B cell (primary cell): ENCODE measurements at regions not wholly inside any gene's neighbourhood (a gene's known extent, or its start where the extent isn't known, plus 50 kb on each side); places are given as distances from the start of the nearest gene placed in this dataset.

Source experiments
- ATAC-seq: fragments of 200-7000 bp; cut with Tn5 transposase; one replicate; pipeline ENCODE4 v1.10.0; 2021; ENCODE audit warnings: low read depth, mild to moderate bottlenecking, moderate number of reproducible peaks, moderate library complexity
- CTCF ChIA-PET: fragments of 350-600 bp; sonication (Branson Sonifier 250); formaldehyde crosslinking; loops from one replicate; lab custom pipeline; 2021; ENCODE audit warnings: antibody characterized with exemption, inconsistent platforms; lab: Charles Lee
- POLR2A ChIA-PET: fragments of 350-600 bp; sonication (Branson Sonifier 250); formaldehyde crosslinking; loops from one replicate; lab custom pipeline; 2021; ENCODE audit warnings: antibody characterized with exemption; lab: Charles Lee
- DNase-seq: peaks from one replicate; pipeline ENCODE4 v3.0.0; 2013
- H2AFZ ChIP-seq: 2 replicates; pipeline ENCODE4 v1.6.1; 2012; ENCODE audit warnings: mild to moderate bottlenecking, low read depth, low read length; ENCODE audit not compliant: insufficient read depth, poor library complexity, severe bottlenecking
- H3K27ac ChIP-seq, 2 donors: 1 replicate in 1 of 2; 2 replicates in 1 of 2; pipeline ENCODE4 v1.5.1; 2012 to 2013; ENCODE audit warnings: low read length in 2 of 2, mild to moderate bottlenecking in 2 of 2, moderate library complexity in 1 of 2
- H3K27me3 ChIP-seq, 4 experiments: fragments of 200-600 bp in 1 of 4; sonication (generic) in 1 of 4; replicated peaks in 1 of 4; 1 replicate in 2 of 4; 2 replicates in 2 of 4; pipeline versions ENCODE4 v1.6.1 to v1.7.0; 2013 to 2016; ENCODE audit warnings: low read length in 3 of 4, mild to moderate bottlenecking in 2 of 4, mixed read lengths in 1 of 4, moderate library complexity in 1 of 4; ENCODE audit not compliant: insufficient read depth in 4 of 4, control insufficient read depth in 3 of 4; ENCODE audit errors: control extremely low read depth in 1 of 4
- H3K36me3 ChIP-seq, 2 experiments: replicated peaks in 1 of 2; 1 replicate in 1 of 2; 2 replicates in 1 of 2; pipeline versions ENCODE4 v1.6.1 to v1.7.1; 2013; ENCODE audit warnings: low read length in 1 of 2; ENCODE audit not compliant: insufficient read depth in 2 of 2, control insufficient read depth in 1 of 2; ENCODE audit errors: control extremely low read depth in 1 of 2, extremely low read depth in 1 of 2
- H3K4me1 ChIP-seq, 2 donors: fragments of 200-600 bp in 1 of 2; sonication (generic) in 1 of 2; 1 replicate in 1 of 2; 2 replicates in 1 of 2; pipeline versions ENCODE4 v1.5.1 to v1.6.1; 2013 to 2017; ENCODE audit warnings: low read length in 2 of 2; ENCODE audit not compliant: control insufficient read depth in 2 of 2, insufficient read depth in 2 of 2
- H3K4me2 ChIP-seq: replicated peaks from 2 replicates; pipeline ENCODE3; 2012; ENCODE audit warnings: mild to moderate bottlenecking, low read depth, low read length; ENCODE audit not compliant: poor library complexity, severe bottlenecking
- H3K4me3 ChIP-seq, 5 experiments: fragments of 200-600 bp in 1 of 5; sonication (generic) in 1 of 5; 1 replicate in 3 of 5; 2 replicates in 2 of 5; pipeline versions ENCODE4 v1.5.1 to v1.7.0; 2011 to 2016; ENCODE audit warnings: low read length in 4 of 5, mild to moderate bottlenecking in 4 of 5, low read depth in 2 of 5, control low read depth in 1 of 5, moderate library complexity in 1 of 5; ENCODE audit not compliant: insufficient read depth in 1 of 5; ENCODE audit errors: control extremely low read depth in 1 of 5, extremely low read depth in 1 of 5
- H3K79me2 ChIP-seq: fragments of 200-600 bp; sonication (generic); one replicate; pipeline ENCODE4 v1.6.0; 2016; ENCODE audit warnings: low read length; ENCODE audit not compliant: control insufficient read depth, insufficient read depth
- H3K9ac ChIP-seq: fragments of 200-600 bp; sonication (generic); 2 replicates; pipeline ENCODE4 v1.6.1; 2017; ENCODE audit warnings: mild to moderate bottlenecking, low read length, moderate library complexity
- H3K9me3 ChIP-seq, 3 donors: one replicate each; pipeline versions ENCODE4 v1.6.1 to v1.7.1; 2013; ENCODE audit warnings: low read length in 2 of 3; ENCODE audit not compliant: control insufficient read depth in 2 of 3, insufficient read depth in 1 of 3; ENCODE audit errors: control extremely low read depth in 1 of 3
- H4K20me1 ChIP-seq: 2 replicates; pipeline ENCODE4 v1.6.0; 2012; ENCODE audit warnings: mild to moderate bottlenecking, low read length; ENCODE audit not compliant: insufficient read depth, control insufficient read depth, poor library complexity, severe bottlenecking
- H3K27ac Mint-ChIP-seq: one replicate; pipeline ENCODE4 v1.8.0; 2021; ENCODE audit warnings: mixed read lengths
- H3K27me3 Mint-ChIP-seq: one replicate; pipeline ENCODE4 v1.8.0; 2021; ENCODE audit warnings: mixed read lengths
- H3K4me1 Mint-ChIP-seq: one replicate; pipeline ENCODE4 v1.8.0; 2021; ENCODE audit warnings: mixed read lengths
- H3K4me3 Mint-ChIP-seq: one replicate; pipeline ENCODE4 v1.8.0; 2021; ENCODE audit warnings: mixed read lengths
- H3K9me3 Mint-ChIP-seq: one replicate; pipeline ENCODE4 v1.8.0; 2022; ENCODE audit warnings: mixed read lengths; ENCODE audit not compliant: insufficient read depth
- EZH2 ChIP-seq: IDR thresholded peaks from 2 replicates; pipeline ENCODE4 v1.6.1; 2012; ENCODE audit warnings: borderline replicate concordance, low read depth, mild to moderate bottlenecking, moderate library complexity, low read length; ENCODE audit not compliant: insufficient read depth, poor library complexity, severe bottlenecking
- WGBS: methylation state at CpG from one replicate; pipeline ENCODE4 v1.1.5; 2013; ENCODE audit warnings: missing lambda C conversion rate; ENCODE audit not compliant: insufficient coverage; 5-methylcytosine and 5-hydroxymethylcytosine counted together
- intact Hi-C: fragments of 100-400 bp; cut with micrococcal nuclease; formaldehyde crosslinking; loops from one replicate; pipeline ENCODE4 v1.10.0; 2022
- TF ChIP-seq, protein P1 (sequence below): fragments of 200-600 bp; IDR thresholded peaks from one replicate; pipeline ENCODE4 v1.8.0; 2022; ENCODE audit warnings: antibody characterized with exemption, mild to moderate bottlenecking

- intact Hi-C loops: no loop called here
Measured at GRCh38 chr14:101624536-101624935, 63.2 kb downstream of the DIO3 start.

GRCh38 chr14:101625336-101626097 lies 64.2 kb downstream of the DIO3 start:
- intact Hi-C loops: no loop called here
- CTCF ChIA-PET: no interaction called here
- WGBS: 89% methylated on average over 1 of the region's 1 CpG
- POLR2A ChIA-PET: no interaction called here
- Mint-ChIP-seq H3K9me3 (no peaks in the 10 kb centered on the region), H3K4me1 (peaks cover 3% of the 10 kb centered on the region), H3K27me3 (peaks cover 13% of the 10 kb centered on the region), H3K4me3 (no peak overlapping the region), H3K27ac (no peak overlapping the region)
- no peak overlapping the region for H3K4me2 ChIP-seq
- no peaks in the 10 kb centered on the region for H4K20me1 ChIP-seq
- TF ChIP-seq, protein P1, sequence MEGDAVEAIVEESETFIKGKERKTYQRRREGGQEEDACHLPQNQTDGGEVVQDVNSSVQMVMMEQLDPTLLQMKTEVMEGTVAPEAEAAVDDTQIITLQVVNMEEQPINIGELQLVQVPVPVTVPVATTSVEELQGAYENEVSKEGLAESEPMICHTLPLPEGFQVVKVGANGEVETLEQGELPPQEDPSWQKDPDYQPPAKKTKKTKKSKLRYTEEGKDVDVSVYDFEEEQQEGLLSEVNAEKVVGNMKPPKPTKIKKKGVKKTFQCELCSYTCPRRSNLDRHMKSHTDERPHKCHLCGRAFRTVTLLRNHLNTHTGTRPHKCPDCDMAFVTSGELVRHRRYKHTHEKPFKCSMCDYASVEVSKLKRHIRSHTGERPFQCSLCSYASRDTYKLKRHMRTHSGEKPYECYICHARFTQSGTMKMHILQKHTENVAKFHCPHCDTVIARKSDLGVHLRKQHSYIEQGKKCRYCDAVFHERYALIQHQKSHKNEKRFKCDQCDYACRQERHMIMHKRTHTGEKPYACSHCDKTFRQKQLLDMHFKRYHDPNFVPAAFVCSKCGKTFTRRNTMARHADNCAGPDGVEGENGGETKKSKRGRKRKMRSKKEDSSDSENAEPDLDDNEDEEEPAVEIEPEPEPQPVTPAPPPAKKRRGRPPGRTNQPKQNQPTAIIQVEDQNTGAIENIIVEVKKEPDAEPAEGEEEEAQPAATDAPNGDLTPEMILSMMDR: no peak
- TF ChIP-seq EZH2: no peak
- peaks cover 0 to 17% (median 4%) of the 10 kb centered on the region in 4 experiments for H3K27me3 ChIP-seq
- H2AFZ ChIP-seq: no peak overlapping the region
- peaks cover 9 to 12% of the 10 kb centered on the region in 2 donors for H3K4me1 ChIP-seq
- H3K9ac ChIP-seq: no peak overlapping the region
- H3K79me2 ChIP-seq: no peaks in the 10 kb centered on the region
- peaks cover 0 to 6% (median 0%) of the 10 kb centered on the region in 3 donors for H3K9me3 ChIP-seq
- no peak overlapping the region for H3K27ac ChIP-seq
- no peak for ATAC-seq
- no peak for DNase-seq
- H3K4me3 ChIP-seq: no peak overlapping the region
- H3K36me3 ChIP-seq: no peaks in the 10 kb centered on the region

More at GRCh38 chr14:101624536-101624935, 63.2 kb downstream of the DIO3 start:
- no peak overlapping the region for H3K4me3 Mint-ChIP-seq
- ChIA-PET CTCF (no interaction called here), POLR2A (no interaction called here)
- Histone ChIP-seq H3K27me3 (peaks cover 0 to 17% (median 4%) of the 10 kb centered on the region in 4 experiments), H3K79me2 (no peaks in the 10 kb centered on the region), H4K20me1 (no peaks in the 10 kb centered on the region), H3K9ac (no peak overlapping the region), H3K27ac (no peak overlapping the region), H3K4me1 (peaks cover 9 to 12% of the 10 kb centered on the region in 2 donors), H3K9me3 (peaks cover 0 to 6% (median 0%) of the 10 kb centered on the region in 3 donors), H3K36me3 (no peaks in the 10 kb centered on the region), H3K4me2 (no peak overlapping the region), H3K4me3 (no peak overlapping the region), H2AFZ (no peak overlapping the region)
- WGBS: 85% methylated on average over 8 of the region's 11 CpGs
- H3K27me3 Mint-ChIP-seq: peaks cover 7% of the 10 kb centered on the region
- H3K4me1 Mint-ChIP-seq: peaks cover 3% of the 10 kb centered on the region
- DNase-seq (no peak), ATAC-seq (no peak)
- no peaks in the 10 kb centered on the region for H3K9me3 Mint-ChIP-seq
- TF ChIP-seq, protein P1: no peak
- no peak for TF ChIP-seq EZH2
- H3K27ac Mint-ChIP-seq: no peak overlapping the region
